ENCODE measurements at regions not wholly inside any gene's neighbourhood (a gene's known extent, or its start where the extent isn't known, plus 50 kb on each side); places are given as distances from the start of the nearest gene placed in this dataset.
"Not testable (repeated sequence)": the region's sequence is repeated elsewhere in the genome, so short reads cannot be mapped to it uniquely, and the experiment has no call there.

DNA sequence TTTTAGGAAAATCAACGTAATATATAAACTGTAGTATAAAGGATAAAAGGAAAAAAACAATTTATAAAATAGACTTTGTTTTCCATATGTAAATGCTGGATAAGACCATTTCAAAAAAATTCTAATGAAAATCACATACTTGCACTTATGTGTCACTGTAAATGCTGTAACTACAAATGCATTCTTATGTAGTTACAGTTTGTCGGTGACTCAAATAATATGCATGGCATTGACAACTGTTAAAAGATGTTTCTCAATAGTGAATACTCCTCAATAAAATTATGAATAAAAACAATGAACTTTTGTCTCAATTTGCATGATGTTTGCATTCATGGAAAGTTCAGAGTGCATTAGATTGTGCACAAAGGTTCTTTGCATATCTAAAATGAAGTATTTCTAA lies 614.0 kb upstream of the CHRM3 start:
- no peak for DNase-seq (ENCODE audit: low read depth, low spot score)

DNA sequence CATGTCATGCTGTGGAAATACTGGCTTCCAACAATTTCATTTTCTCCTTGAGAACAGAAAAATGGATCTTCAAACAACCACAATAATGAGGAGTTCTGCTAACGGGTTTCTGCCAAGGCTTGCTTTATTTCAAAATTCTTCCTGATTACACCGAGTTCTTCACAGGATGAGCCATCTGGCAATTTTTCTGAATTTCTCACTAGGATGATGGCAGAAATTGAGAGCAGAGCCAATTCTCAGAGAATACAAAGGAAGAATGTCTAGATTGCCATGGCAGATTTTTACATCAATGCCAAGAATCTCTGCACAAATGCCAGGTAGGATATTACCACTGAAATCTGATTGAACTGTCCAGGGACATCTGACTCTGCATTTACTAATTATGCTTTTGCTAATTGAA lies 619.0 kb upstream of the CHRM3 start:
- no peak for DNase-seq (ENCODE audit: low read depth, low spot score)

DNA sequence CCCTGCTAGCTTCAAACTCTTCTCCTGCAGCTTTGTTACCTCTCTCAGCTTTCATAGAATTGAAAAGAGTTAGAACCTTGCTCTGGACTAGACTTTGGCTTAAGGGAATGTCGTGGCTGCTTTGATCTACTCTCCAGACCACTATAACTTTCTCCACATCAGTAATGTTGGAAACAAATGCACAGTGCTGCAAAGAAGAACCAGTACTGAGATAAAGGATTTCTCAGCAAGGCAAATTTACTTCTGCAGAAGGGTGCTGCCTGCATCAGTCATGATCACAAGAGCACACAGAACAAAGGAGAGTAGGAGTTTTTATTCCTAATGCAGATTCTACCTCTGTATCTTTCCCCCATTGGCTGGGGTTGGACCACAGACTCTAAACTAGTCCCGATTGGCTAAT lies 621.6 kb upstream of the CHRM3 start:
- no peak for DNase-seq (ENCODE audit: low read depth, low spot score)

DNA sequence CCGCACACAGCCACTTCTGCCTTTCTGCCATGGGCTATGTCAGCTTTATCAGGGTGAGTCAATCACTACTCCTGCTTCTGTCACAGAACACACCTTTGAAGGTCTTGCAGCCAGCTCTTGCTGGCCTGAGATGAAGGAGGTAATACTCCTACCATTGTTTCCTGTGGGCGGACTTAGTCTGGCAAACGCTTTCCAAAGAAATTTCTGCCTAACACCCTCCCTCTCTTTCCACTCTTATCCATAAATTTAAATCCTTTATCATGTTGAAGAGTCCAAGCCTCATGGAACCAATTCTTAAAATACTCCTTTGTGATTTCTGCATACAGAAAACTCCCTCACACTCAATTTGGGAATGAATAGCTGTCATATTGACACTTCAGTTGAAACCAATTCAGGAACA lies 633.1 kb upstream of the CHRM3 start:
- peak; percentile 3 for DNase-seq (ENCODE audit: low read depth, low spot score)

DNA sequence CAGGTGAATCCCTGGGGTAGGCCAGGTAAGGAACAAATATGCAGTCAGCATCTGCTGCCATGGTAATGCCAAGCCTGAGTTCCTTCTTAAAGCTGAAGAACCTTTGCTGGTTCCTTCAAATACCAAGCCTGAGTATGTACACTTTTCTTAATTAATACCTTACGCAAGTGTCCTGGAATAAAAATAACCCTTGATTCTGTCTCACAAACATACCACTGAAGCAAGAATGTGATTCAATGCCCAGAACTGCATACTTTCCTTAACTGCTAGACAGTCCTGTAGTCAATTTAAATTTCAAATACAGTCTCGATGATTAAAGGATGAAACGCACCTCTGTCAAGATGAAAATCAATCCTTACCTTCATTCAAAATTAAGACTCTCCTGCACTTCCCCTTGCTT lies 634.0 kb upstream of the CHRM3 start:
- no peak for DNase-seq (ENCODE audit: low read depth, low spot score)

DNA sequence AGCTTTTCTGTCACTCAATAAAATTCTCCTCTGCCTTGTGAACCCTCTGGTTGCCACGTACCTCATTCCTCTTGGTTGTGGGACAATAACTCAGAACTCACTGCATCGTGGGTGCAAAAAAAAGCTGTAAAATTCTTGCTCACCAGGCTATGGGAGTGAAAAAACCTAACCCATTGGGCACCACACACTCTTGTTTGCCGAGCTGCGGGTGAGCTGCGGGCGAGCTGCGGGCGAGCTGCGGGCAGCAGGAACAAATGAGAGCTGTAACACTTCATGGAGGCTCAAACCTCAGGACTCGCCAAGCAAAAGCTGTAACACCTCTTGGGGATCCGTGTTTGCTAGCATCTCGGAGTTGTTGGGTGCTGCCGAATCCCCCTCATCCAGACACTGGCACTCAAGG lies 641.3 kb upstream of the CHRM3 start:
- DNase-seq (ENCODE audit: low read depth, low spot score), result no peak

DNA sequence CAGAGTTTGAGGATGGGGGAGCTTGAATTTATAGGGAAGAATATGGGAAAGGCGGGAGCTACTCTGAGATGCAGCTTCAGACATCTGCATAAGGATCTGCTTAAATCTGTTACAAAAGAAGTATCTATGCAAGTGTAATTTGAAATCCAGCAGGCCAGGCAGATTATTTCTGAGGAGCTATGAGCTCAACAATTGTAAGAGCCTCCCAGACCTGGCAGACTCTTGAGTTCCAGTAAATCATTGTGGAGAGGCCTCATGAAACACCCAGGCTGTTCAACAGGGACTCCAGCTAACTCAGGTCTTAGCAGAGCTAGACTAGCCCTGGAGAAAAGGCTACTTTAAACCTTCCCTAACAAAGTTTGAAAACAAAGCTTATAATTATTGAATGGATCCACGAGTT lies 647.5 kb upstream of the CHRM3 start:
- DNase-seq (ENCODE audit: low read depth, low spot score), result no peak

DNA sequence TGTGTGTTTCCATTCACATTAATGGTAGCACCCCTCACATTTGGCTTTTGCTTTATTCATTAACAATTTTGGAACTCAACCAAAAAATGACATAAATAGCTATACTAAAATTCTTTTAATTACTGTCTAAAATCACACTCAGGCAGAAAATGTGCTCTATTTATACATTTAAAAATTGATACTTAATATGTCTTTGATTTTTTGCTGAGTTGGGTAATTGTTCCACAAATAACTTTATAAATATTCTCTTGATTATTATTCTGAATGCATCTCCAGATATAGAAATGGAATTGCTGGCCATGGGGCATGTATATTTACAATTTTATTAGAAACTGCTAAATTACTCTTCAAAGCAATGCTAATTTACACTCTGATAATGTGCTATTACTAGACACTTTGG lies 658.7 kb upstream of the CHRM3 start:
- no peak for DNase-seq (ENCODE audit: low read depth, low spot score)

DNA sequence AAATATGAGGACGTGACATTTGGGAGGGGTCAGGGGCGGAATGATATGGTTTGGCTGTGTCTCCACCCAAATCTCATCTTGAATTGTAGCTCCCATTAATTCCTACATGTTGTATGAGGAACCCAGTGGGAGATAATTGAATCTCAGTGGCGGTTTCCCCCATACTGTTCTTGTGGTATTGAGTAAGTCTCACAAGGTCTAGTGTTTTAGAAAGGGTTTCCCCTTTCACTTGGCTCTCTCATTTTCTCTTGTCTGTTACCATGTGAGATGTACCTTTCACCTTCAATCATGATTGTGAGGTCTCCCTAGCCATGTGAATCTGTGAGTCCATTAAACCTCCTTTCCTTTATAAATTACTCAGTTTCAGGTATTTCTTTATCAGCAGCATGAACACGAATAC lies 663.6 kb upstream of the CHRM3 start:
- no peak for DNase-seq (ENCODE audit: low read depth, low spot score)

DNA sequence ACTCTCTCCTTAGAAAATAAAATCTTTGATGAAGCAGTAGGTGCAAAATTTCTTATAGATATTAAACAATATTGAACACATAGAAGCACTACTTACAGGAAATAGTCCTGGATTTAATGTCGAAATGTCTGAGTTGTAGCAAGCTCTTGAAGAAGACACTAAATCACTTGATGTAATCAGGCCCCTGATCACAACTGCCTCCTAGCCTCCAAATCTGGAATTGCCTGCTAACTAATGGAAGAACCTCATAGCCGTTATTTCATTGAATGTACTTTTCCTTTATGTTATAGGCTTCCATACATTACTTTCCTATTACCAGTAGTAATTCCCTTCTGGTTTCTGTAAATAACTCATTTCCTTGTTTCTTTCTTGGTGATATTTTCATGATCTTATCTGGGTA lies 675.7 kb upstream of the CHRM3 start:
- no peak for DNase-seq (ENCODE audit: low read depth, low spot score)

DNA sequence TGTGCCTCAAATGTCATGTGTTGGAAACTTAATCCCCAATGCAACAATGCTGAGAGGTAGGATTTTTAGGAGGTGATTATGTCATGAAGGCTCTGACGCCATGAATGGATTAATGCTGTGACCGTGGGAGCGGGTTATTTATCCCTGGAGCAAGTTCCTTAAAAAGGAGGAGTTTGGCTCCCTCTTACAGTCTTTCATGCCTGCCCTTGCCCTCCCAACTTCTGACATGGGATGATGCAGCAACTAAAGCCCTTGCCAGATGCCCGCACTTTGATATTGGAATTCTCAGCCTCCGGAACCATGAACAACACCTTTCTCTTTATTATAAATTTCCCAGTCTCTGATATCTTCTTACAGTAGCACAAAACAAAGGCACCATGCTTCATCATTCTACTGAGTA lies 685.3 kb upstream of the CHRM3 start:
- no peak for DNase-seq (ENCODE audit: low read depth, low spot score)

DNA sequence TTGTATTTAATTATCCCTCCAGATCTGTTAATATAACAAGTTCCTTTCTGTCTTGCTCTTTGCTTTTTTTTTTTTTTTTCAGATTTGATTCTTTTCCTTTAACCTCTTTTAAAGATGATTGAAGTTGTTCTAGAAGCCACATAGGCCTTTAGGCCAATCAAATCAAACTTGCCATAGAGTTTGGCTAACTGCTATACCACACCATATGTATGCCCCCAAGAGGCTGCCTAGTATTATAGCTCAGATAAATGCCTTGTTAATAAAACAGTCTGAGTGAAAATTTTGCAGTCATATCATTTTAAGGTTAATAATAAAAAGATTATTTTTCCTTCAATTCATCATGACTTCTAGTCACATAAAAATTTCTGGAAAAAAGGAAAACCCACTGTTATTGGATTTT lies 696.0 kb upstream of the CHRM3 start:
- no peak for DNase-seq (ENCODE audit: low read depth, low spot score)

DNA sequence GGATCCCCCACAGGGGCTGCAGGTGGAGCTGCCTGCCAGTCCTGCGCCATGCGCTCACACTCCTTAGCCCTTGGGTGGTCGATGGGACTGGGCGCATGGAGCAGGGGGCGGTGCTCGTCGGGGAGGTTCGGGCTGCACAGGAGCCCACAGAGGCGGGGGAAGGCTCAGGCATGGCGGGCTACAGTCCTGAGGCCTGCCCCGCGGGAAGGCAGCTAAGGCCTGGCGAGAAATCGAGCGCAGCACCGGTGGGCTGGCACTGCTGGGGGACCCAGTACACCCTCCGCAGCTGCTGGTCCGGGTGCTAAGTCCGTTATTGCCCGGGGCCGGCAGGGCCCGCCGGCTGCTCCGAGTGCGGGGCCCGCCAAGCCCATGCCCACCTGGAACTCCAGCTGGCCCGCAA lies 701.8 kb upstream of the CHRM3 start:
- not testable (repeated sequence) for DNase-seq (ENCODE audit: low read depth, low spot score)

DNA sequence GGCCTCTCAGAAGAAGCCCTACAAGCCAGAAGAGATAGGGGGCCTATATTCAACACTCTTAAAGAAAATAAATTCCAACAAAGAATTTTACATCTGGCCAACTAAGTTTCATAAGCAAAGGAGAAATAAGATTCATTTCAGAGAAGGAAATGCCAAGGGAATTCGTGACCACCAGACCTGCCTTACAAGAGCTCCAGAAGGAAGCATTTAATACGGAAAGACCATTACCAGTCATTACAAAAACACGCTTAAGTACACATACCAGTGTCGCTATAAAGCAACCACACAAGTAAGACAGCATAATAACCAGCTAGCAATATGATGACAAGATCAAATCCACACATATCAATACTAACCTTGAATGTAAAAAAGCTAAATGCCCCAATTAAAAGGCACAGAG lies 704.9 kb upstream of the CHRM3 start:
- DNase-seq (ENCODE audit: low read depth, low spot score), result no peak

DNA sequence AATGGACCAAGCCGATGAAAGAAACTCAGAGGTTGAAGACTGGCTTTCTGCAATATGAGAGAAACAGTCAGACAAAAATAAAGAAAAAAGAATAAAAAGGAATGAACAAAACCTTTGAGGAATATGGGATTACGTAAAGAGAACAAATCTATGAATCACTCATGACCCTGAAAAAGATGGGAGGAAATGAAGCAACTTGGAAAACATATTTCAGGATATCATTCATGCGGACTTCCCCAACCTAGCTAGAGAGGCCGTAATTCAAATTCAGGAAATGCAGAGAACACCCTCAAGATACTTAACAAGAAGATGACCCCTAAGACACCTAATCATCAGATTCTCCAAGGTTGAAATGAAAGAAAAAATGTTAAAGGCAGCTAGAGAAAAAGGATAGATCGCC lies 705.3 kb upstream of the CHRM3 start:
- no peak for DNase-seq (ENCODE audit: low read depth, low spot score)

DNA sequence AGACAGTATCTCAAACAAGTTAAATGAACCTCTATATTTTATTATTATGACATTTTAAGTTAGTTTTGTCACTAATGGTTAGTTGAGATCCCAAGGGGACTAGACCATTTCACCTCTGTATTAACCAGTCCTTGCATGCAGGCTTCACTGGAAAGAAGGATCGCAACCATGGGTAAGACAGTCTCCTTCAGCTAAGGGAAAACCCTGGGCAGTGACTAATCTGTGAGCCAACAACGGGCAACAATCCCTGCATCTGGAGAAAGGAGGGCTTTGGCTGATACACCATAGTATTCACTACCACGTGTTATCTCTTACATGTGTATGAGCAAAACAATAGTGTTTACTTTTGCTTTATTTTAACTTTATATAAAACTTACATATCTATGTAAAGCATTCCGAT lies 708.8 kb upstream of the CHRM3 start:
- DNase-seq (ENCODE audit: low read depth, low spot score), result no peak

DNA sequence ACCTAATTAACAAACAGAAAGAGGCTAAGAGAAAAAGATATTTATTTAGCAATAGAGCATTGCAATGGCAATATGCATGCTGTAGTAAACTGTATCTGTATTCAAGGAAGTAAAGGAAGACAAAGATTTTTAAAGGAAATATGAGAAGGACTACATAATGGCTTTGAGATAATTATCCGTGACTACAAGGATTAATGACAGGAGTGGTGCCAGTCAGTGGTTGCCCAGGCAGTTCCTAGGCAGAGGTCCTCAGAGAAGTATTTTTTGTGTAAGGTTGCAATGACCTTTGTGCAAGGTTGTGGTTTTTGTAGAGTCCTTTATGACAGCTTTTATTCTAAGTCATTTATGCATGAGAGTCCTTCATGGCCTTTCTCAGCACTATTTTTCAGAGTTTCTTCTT lies 711.1 kb upstream of the CHRM3 start:
- no peak for DNase-seq (ENCODE audit: low read depth, low spot score)

DNA sequence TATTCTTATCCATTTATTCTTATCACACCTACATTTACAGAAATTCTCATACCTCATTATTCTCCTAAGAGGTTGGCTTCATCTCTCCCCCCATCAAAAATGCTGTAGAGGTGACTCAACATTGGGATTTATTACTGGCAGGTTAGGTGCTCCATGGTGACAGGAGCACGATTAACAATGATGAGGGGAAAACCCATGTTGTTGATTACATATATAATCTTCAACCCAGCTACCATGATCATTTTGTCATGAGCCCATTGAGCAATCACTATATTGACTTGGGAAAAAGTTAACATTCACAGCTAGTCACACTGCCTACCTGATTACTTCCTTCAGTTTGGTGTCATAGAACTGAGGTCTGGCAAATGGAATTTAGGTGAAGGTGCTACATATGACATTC lies 712.1 kb upstream of the CHRM3 start:
- DNase-seq (ENCODE audit: low read depth, low spot score), result no peak

DNA sequence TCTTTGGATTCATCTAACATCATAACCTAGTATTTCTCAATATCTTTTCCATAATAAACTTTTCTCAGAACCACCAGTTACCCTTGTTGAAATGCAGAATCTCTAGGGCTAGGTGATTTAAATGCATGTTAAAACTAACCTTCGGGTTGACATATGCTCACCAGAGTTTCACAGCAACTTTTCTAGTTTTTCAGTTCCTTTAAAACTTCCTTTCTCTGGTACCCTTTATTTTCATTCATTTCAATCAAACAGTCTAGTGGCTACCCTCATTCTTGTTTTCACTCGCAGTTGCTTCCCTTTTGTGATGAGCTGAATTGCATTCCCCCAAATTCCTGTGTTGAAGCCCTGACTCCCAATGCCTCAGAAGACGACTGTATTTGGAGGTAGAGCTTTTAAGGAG lies 712.8 kb upstream of the CHRM3 start:
- no peak for DNase-seq (ENCODE audit: low read depth, low spot score)

DNA sequence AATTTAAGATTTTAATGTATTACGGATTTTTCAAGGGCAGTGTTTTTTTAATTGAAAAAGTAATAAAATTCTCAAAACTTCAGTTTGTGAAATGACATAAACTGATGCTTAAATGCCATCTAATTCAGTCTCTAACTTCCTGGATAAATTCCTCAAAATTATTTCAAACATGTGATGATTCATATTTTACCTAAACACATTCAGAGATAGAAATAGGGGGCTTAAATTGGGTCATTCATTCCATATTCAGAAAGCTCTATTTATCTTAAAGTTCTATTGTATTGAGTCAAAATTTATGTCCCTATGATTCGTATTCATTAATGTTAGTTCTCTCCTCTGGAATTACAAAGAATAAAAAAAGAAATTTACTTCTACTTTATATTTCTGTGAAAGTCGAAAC lies 713.6 kb upstream of the CHRM3 start:
- no peak for DNase-seq (ENCODE audit: low read depth, low spot score)

DNA sequence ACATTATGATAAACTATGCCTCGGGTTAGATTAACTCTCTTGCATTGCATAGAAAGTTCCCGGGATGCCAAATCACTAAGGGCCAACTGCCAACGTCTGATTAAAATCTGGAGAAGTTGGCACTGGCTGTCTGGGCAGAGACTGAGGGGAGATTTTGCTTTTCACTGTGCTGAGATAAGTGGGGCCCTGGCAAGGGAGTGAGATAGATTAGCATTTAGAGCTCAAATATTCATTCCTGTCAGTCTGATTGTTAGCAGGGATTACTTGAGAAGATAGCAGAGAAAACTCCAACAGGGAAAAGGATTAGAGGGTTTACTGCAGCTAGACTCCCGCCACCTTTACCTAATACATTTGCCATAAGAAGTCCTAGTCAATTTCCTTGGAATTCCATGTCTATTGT lies 714.1 kb upstream of the CHRM3 start:
- no peak for DNase-seq (ENCODE audit: low read depth, low spot score)

DNA sequence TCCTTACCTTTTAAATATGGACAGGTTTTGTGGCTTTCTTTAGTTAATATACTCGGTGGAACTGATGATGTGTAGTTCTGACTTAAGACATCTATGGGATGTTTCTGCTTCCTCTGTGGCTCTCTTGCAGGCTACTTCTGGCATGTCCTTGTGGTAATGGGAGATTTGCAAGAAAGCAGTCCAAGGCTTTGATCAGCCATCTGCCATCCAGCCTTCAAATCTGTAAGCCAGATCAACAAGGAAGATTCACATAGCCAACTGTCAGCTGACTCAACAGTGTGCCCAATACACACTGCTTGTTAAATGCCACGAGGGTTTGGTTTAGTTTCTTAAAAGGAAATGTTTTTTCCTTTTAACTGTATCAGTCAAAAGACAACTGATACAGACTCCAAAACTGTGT lies 722.2 kb upstream of the CHRM3 start:
- DNase-seq (ENCODE audit: low read depth, low spot score), result no peak

DNA sequence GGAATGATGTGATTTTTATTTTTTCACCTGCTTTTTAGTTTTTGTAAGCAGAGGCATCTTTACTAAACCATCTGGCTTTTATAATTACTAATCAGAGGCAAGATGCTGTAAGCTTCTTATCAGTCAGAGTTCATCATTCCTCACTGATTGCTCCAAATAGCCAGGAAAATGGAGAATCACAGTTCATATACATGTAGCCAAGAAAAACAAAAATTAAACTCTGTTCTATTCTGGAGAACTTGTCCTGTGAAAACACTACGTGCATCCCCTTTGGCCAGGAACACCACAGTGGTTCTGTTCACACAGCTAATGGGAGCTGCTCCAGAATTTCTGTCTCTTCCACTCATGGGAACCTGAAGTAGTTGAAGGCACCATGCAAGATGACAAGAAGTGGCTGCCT lies 725.5 kb upstream of the CHRM3 start:
- no peak for DNase-seq (ENCODE audit: low read depth, low spot score)

DNA sequence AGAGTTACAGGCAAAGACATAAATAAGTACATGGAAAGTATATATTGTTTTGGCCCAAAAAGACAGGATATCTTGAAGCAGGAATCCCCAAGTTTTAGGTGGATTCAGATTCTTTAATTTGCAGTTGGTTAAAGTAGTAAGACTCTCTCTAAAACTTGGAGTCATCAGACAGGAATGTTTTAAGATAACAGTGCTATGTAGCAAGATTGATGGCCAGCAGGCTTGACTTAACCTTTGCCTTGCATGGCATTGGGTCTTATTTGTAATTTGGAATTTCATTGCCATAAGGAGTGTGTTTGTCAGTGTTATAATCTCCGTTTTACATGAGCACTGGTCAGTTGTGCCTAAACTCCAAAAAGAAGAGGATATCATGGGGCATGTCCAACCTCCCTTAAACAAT lies 727.6 kb upstream of the CHRM3 start:
- DNase-seq (ENCODE audit: low read depth, low spot score), result no peak

DNA sequence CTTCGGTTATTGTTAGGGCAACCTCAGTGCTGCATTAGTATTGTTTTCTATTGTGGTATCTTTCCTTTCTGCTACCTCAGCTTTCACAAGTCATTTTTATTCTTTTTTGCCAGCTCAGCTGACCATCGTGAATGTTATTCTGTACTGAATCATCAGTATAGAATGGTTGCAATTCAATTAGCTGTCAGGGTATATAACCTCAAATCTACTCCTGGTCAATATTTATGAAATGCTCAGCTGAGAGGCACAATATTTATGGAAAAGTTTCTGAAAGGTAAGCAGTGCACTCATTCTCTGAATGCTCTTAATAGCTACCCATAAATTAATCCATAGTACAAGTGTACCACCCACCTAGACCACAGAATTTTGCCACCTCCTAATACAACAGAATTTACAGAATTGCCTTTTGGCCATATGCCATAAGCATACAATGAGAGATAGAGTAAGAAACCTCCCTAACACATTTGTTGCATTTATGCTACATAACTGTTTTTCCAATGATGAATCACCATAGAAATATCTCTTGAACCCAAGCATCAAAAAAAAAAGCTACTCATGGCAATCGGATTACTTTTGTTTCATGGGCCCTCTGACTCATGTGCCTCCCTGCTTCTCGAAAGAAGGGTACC lies 732.6 kb upstream of the CHRM3 start:
- DNase-seq (ENCODE audit: low read depth, low spot score), result no peak

All from iPS DF 19.7 (cell line).